ENCODE measurements at regions not wholly inside any gene's neighbourhood (a gene's known extent, or its start where the extent isn't known, plus 50 kb on each side); places are given as distances from the start of the nearest gene placed in this dataset.

DNA sequence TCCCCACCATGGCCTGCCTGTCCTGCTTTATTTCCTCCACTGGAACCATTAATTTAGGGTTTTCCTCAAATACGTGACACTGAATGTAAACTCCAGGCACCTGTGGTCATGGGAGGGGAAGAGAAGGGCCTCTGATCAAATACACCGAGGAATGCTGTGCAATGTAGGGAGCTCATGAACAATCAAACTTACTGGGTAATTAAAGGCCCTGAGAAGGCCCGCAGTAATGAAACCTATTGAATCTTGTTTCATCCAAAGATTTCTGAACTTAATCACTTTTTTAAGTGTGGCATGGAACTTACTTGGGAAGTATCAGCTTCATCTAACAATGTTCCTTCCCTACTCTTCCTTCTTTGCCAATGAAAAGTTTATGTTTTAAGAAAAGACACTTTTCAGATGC lies 299.8 kb downstream of the MIAT start:
- TF ChIP-seq, protein P1, sequence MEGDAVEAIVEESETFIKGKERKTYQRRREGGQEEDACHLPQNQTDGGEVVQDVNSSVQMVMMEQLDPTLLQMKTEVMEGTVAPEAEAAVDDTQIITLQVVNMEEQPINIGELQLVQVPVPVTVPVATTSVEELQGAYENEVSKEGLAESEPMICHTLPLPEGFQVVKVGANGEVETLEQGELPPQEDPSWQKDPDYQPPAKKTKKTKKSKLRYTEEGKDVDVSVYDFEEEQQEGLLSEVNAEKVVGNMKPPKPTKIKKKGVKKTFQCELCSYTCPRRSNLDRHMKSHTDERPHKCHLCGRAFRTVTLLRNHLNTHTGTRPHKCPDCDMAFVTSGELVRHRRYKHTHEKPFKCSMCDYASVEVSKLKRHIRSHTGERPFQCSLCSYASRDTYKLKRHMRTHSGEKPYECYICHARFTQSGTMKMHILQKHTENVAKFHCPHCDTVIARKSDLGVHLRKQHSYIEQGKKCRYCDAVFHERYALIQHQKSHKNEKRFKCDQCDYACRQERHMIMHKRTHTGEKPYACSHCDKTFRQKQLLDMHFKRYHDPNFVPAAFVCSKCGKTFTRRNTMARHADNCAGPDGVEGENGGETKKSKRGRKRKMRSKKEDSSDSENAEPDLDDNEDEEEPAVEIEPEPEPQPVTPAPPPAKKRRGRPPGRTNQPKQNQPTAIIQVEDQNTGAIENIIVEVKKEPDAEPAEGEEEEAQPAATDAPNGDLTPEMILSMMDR (optimal IDR thresholded peaks at IDR 0.05 in 1 of 3, IDR thresholded peaks at IDR 0.05 in 1 of 3, conservative IDR thresholded peaks at IDR 0.05 in 1 of 3; ENCODE audit: extremely low read depth in 1 of 3, insufficient read depth in 2 of 3, low read length in 3 of 3), result no peak
- TF ChIP-seq EZH2 (IDR thresholded peaks at IDR 0.05; ENCODE audit: low read length), result no peak

Measured in keratinocyte (primary cell).